HUES6 (cell line): ENCODE measurements at regions not wholly inside any gene's neighbourhood (a gene's known extent, or its start where the extent isn't known, plus 50 kb on each side); places are given as distances from the start of the nearest gene placed in this dataset.
"Not testable (repeated sequence)": the region's sequence is repeated elsewhere in the genome, so short reads cannot be mapped to it uniquely, and the experiment has no call there.

Experiments used
- H3K27ac ChIP-seq: 2 replicates; pipeline ENCODE4 v1.7.0; 2013; ENCODE audit warnings: low read depth, mild to moderate bottlenecking, low read length, inconsistent platforms
- H3K27me3 ChIP-seq: 2 replicates; pipeline ENCODE4 v1.6.1; 2013; ENCODE audit warnings: low read length; ENCODE audit not compliant: control insufficient read depth, insufficient read depth
- H3K36me3 ChIP-seq: 2 replicates; pipeline ENCODE4 v1.6.1; 2013; ENCODE audit warnings: low read length; ENCODE audit not compliant: control insufficient read depth, insufficient read depth
- H3K4me1 ChIP-seq: 2 replicates; pipeline ENCODE4 v1.6.1; 2013; ENCODE audit warnings: low read length; ENCODE audit not compliant: control insufficient read depth, insufficient read depth
- H3K4me3 ChIP-seq: 2 replicates; pipeline ENCODE4 v1.5.1; 2013; ENCODE audit warnings: low read depth, low read length
- H3K9ac ChIP-seq: one replicate; pipeline ENCODE4 v1.6.1; 2013; ENCODE audit warnings: mild to moderate bottlenecking, low read length
- H3K9me3 ChIP-seq: 2 replicates; pipeline ENCODE4 v1.6.1; 2013; ENCODE audit warnings: low read depth, low read length; ENCODE audit not compliant: control insufficient read depth, insufficient read depth

DNA sequence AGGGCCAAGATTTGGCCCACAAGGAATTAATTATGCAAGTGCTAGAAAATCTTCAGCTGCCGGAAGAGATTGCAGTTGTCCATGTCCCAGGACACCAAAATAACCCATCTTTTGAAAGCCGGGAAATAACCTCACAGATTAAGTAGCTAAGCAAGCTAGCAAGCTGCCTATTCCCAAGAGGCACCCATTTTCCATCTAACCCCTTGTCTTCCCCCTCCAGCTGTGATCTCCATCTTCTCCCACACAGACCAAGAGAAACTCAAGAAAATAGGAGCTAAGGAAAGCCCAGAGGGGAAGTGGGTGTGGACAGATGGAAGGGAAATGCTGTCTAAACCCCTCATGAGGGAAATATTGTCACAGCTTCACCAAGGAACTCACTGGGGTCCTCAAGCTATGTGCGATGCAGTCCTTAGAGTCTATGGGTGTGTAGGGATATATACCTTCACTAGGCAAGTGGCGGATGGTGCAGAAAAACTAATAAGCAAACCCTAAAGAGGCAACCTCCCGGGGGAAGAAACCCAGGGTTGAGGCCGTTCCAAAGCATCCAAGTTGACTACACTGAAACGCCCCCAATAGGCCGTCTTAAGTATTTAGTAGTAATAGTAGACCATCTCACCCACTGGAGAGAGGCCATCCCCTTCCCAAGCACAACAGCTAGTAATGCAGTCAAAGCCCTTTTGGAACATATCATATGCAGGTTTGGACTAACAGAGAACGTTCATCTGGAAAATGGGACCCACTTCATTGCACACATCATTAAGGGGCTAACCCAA is 64.3 kb upstream of the PRSS16 start:
- Histone ChIP-seq H3K9me3 (no peaks in the 10 kb centered on the region), H3K9ac (no peak overlapping the region), H3K4me3 (no peak overlapping the region), H3K27ac (no peak overlapping the region), H3K27me3 (peaks cover 4% of the 10 kb centered on the region; the same call in 1 of the 2 replicates), H3K36me3 (no peaks in the 10 kb centered on the region), H3K4me1 (peaks cover 8% of the 10 kb centered on the region)

DNA sequence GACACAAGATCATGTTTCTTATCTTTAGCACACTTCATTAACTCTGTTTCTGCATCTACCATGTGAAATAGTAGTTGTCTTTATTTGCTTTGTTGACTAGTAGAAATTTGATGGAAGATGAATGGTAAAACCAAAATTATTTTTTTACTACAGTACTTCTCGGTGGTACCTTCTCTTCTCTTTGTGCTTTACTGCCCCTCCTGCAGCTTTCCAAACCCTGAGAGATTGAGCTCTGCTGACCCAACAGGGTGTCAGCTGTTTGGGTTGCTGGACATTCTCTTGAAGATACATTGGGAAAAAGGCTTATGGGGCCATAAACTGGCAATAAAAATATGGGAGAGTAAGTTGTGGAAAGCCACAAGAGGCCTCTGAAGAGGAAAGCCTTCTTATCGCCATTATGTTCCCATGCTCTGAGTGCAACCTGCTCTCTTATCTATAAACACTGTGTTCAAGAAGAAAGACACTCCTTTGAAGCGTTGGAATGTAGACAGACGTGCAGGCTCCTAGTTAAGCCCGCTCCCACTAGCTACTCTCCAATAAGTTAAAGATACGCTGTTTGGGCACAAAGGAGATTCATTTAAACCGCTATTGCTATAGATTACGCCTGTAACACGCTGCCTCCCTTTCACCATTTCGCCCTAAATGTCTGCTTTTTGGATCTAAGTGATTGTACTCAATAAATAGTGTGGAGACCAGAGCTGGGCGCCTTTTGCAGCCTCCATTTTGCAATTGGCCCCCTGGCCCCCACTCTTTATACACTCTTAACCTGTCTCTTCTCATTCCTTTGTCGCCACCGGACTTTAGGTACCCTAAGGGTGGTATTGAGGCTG is 60.1 kb upstream of the PRSS16 start:
- Histone ChIP-seq H3K27me3 (peaks cover 4% of the 10 kb centered on the region; the same call in 1 of the 2 replicates), H3K4me1 (peaks cover 3% of the 10 kb centered on the region; the same call in 1 of the 2 replicates), H3K27ac (peak overlapping the region; percentile 43; the same call in 1 of the 2 replicates), H3K4me3 (peak overlapping the region; percentile 72), H3K9ac (peak overlapping the region; percentile 62), H3K9me3 (no peaks in the 10 kb centered on the region), H3K36me3 (no peaks in the 10 kb centered on the region)

DNA sequence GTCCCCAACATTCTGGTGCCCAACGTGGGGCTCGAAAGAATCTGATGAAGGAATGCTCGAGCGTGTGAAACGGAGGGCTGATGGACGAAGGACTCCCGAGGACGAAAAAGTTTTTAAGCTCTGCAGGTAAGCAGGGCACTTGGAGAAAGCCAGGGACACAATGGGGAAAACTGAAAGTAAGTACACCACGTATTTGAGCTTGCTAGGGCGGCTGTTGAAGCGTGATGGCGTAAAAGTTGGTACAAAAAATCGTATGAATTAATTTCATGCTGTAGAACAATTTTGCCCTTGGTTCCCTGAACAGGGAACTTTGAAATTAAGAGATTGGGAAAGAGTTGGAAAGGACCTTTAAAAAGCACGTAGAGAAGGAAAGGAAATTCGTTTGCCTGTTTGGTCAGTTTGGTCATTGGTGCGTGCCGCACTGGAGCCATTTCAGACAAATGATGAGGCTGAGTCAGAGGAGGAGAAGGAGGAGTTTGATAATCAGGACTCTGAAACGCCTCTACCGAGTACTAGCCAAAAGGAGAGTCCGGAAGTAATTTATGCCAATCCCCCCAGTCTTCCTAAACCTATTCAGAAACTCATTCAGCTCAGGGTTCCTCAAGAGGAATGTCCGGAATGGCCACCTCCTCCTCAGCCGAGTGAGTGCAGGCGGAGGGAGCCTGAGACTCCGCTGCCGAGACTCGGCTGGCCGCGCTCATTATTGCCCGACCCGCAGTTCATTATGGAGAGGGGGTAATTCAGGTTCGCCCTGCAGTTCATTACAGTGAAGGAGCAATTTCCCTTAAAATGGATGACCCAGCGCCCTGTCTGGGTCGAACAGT is 59.2 kb upstream of the PRSS16 start:
- Histone ChIP-seq H3K36me3 (no peaks in the 10 kb centered on the region), H3K4me3 (peak overlapping the region; percentile 72), H3K9me3 (no peaks in the 10 kb centered on the region), H3K9ac (peak overlapping the region; percentile 62), H3K4me1 (peaks cover 3% of the 10 kb centered on the region; the same call in 1 of the 2 replicates), H3K27ac (peak overlapping the region; percentile 43; the same call in 1 of the 2 replicates), H3K27me3 (peaks cover 4% of the 10 kb centered on the region; the same call in 1 of the 2 replicates)

DNA sequence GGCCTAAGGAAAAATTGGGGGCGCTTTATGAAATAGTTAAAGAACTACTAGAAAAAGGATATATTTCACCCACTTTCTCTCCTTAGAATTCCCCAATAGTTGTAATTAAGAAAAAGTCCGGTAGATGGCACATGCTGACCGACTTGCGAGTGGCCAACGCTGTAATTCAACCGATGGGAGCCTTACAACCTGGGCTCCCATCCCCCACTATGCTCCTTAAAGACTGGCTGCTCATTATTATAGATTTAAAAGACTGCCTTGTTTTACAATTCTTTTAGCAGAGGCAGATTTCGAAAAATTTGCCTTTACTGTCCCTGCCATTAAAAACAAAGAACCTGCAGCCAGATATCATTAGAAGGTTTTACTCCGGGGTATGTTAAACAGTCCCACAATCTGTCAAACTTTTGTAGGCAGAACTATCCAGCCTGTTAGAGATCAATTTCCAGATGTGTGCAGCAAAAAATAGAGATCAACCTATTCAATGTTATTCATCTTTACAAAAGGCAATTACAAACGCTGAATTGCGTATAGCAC is 58.5 kb upstream of the PRSS16 start:
- Histone ChIP-seq H3K4me3 (peak overlapping the region; percentile 72), H3K27ac (no peak overlapping the region; the same call in 1 of the 2 replicates), H3K9me3 (no peaks in the 10 kb centered on the region), H3K27me3 (peaks cover 4% of the 10 kb centered on the region; the same call in 1 of the 2 replicates), H3K36me3 (no peaks in the 10 kb centered on the region), H3K4me1 (peaks cover 3% of the 10 kb centered on the region; the same call in 1 of the 2 replicates), H3K9ac (peak overlapping the region; percentile 62)

DNA sequence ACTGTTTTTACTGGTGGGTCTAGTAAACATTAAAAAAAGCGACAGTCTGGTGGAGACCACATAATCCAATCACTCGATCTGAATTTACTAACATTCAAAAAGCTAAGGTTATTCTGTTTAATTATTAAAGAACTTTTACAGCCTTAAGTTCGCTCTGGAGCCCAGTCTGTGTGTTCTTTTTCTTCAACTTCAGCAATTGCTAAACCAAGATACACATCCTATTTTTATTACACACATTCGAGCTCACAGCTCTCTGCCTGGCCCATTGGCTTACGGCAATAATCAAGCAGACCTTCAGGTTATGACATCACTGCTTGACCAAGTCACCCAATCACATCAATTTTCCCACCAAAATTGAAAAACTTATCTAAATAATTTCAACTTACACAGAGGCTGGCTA is 57.4 kb upstream of the PRSS16 start:
- H3K4me3 ChIP-seq: no peak overlapping the region
- peaks cover 3% of the 10 kb centered on the region; the same call in 1 of the 2 replicates for H3K4me1 ChIP-seq
- no peaks in the 10 kb centered on the region for H3K9me3 ChIP-seq
- H3K27ac ChIP-seq: no peak overlapping the region
- peaks cover 4% of the 10 kb centered on the region; the same call in 1 of the 2 replicates for H3K27me3 ChIP-seq
- H3K9ac ChIP-seq: no peak overlapping the region
- no peaks in the 10 kb centered on the region; the same call in 1 of the 2 replicates for H3K36me3 ChIP-seq

DNA sequence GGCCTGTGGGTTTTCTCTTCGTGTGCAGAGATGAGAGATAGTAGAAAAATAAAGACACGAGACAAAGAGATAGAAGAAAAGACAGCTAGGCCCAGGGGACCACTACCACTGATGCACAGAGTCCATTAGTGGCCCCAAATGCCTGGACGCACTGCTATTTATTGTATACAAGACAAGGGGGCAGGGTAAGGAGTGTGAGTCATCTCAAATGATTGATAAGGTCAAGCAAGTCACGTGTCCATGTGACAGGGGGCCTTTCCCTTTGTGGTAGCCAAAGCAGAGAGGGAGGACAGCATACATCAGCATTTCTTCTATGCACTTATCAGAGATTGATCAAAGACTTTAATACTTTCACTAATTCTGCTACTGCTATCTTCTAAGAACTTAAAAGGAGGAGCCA is 53.0 kb upstream of the PRSS16 start:
- H3K27me3 ChIP-seq, H3K9ac ChIP-seq, H3K27ac ChIP-seq, H3K9me3 ChIP-seq, H3K4me1 ChIP-seq, H3K36me3 ChIP-seq, H3K4me3 ChIP-seq: not testable (repeated sequence)

DNA sequence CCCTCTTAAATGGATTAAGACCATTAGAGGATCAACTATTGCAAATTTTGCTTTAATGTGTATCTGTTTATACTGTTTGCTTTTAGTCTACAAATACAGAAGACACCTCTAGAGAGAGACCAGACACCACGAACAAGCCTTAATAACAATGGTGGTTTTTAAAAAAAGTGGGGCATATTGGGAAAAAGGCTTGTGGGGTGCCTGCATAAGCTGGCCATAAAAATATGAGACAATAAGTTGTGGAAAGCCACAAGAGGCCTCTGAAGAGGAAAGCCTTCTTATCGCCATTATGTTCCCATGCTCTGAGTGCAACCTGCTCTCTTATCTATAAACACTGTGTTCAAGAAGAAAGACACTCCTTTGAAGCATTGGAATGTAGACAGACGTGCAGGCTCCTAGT is 52.0 kb upstream of the PRSS16 start:
- H3K4me1 ChIP-seq, H3K9ac ChIP-seq, H3K9me3 ChIP-seq, H3K36me3 ChIP-seq, H3K27ac ChIP-seq, H3K27me3 ChIP-seq, H3K4me3 ChIP-seq: not testable (repeated sequence)
